Spleen (tissue), 11 donors: ENCODE measurements at regions not wholly inside any gene's neighbourhood (a gene's known extent, or its start where the extent isn't known, plus 50 kb on each side); places are given as distances from the start of the nearest gene placed in this dataset.

Experiments used
- DNase-seq: peaks from one replicate; pipeline ENCODE4 v3.0.0-alpha.2; 2020
- H3K27ac ChIP-seq, 8 donors: fragments of 200-600 bp; sonication (generic) in 7 of 8; 1 replicate in 4 of 8; 2 replicates in 4 of 8; pipeline versions ENCODE4 v1.5.0 to v1.8.0; 2016 to 2021; ENCODE audit warnings: inconsistent platforms in 4 of 8, mild to moderate bottlenecking in 4 of 8, moderate library complexity in 1 of 8
- H3K27me3 ChIP-seq, 7 donors: fragments of 200-600 bp; sonication (generic) in 6 of 7; replicated peaks in 1 of 7; 1 replicate in 4 of 7; 2 replicates in 3 of 7; pipeline versions ENCODE4 v1.5.0 to v1.8.0; 2016 to 2021; ENCODE audit warnings: inconsistent platforms in 3 of 7, mild to moderate bottlenecking in 1 of 7
- H3K36me3 ChIP-seq, 6 donors: fragments of 200-600 bp; sonication (generic) in 5 of 6; 1 replicate in 4 of 6; 2 replicates in 2 of 6; pipeline versions ENCODE4 v1.5.0 to v1.8.0; 2016 to 2021; ENCODE audit warnings: inconsistent platforms in 2 of 6
- H3K4me1 ChIP-seq, 6 donors: fragments of 200-600 bp; sonication (generic) in 5 of 6; 1 replicate in 3 of 6; 2 replicates in 3 of 6; pipeline versions ENCODE4 v1.5.0 to v1.8.0; 2016 to 2021; ENCODE audit warnings: inconsistent platforms in 3 of 6
- H3K4me3 ChIP-seq, 8 donors: fragments of 200-600 bp; sonication (generic) in 7 of 8; 1 replicate in 4 of 8; 2 replicates in 4 of 8; pipeline versions ENCODE4 v1.5.0 to v1.8.0; 2016 to 2021; ENCODE audit warnings: inconsistent platforms in 4 of 8, mild to moderate bottlenecking in 4 of 8, moderate library complexity in 2 of 8
- H3K9me3 ChIP-seq, 8 donors: fragments of 200-600 bp; sonication (generic) in 7 of 8; 1 replicate in 4 of 8; 2 replicates in 4 of 8; pipeline versions ENCODE4 v1.5.0 to v1.8.0; 2016 to 2021; ENCODE audit warnings: inconsistent platforms in 4 of 8
- POLR2A ChIP-seq, 3 donors: fragments of 450-650 bp; IDR thresholded peaks; one replicate each; pipeline ENCODE4 v1.5.1; 2017; ENCODE audit warnings: antibody characterized with exemption in 3 of 3, mild to moderate bottlenecking in 1 of 3
- POLR2AphosphoS5 ChIP-seq, 3 donors: sonication (generic); formaldehyde crosslinking; IDR thresholded peaks; one replicate each; pipeline ENCODE4 v1.5.1; 2017; ENCODE audit warnings: antibody characterized with exemption in 3 of 3
- WGBS, 5 donors: extraction: QIAGEN DNeasy Blood & Tissue Kit in 3 of 5; methylation state at CpG; one replicate each; pipeline versions ENCODE4 v1.1.5 to v1.1.7; 2013 to 2018; 5-methylcytosine and 5-hydroxymethylcytosine counted together
- intact Hi-C: fragments of 100-400 bp; cut with DNase I; formaldehyde crosslinking; loops from one replicate; pipeline ENCODE4 v1.15.0; 2023; ENCODE audit warnings: low total_unique reads
- TF ChIP-seq, protein P1 (sequence below), 11 experiments: fragments of 200-600 bp in 7 of 11; fragments of 450-650 bp in 4 of 11; sonication (generic) in 4 of 11; IDR thresholded peaks in 8 of 11; conservative IDR thresholded peaks in 3 of 11; 1 replicate in 7 of 11; 2 replicates in 4 of 11; pipeline versions ENCODE4 v1.4.0 to v1.8.0; 2016 to 2021; ENCODE audit warnings: antibody characterized with exemption in 11 of 11, inconsistent platforms in 4 of 11, mild to moderate bottlenecking in 1 of 11
- donor health status: healthy with polysubstance abuse.
- donor health status: DM: no; HTN: no; CAD: no; lungs with moderate emphysema.
- donor health status: DM: no; HTN: no; CAD: no.
- donor health status: Bipolar disorder and iron deficiency.
- donor health status: healthy.
- donor health status: DM: no; HTN: no; CAD: no.
- donor health status: DM: yes; HTN: yes; CAD: no.

GRCh38 chr14:85991156-85991555 lies 461.2 kb downstream of the FLRT2 start:
- TF ChIP-seq, protein P1, sequence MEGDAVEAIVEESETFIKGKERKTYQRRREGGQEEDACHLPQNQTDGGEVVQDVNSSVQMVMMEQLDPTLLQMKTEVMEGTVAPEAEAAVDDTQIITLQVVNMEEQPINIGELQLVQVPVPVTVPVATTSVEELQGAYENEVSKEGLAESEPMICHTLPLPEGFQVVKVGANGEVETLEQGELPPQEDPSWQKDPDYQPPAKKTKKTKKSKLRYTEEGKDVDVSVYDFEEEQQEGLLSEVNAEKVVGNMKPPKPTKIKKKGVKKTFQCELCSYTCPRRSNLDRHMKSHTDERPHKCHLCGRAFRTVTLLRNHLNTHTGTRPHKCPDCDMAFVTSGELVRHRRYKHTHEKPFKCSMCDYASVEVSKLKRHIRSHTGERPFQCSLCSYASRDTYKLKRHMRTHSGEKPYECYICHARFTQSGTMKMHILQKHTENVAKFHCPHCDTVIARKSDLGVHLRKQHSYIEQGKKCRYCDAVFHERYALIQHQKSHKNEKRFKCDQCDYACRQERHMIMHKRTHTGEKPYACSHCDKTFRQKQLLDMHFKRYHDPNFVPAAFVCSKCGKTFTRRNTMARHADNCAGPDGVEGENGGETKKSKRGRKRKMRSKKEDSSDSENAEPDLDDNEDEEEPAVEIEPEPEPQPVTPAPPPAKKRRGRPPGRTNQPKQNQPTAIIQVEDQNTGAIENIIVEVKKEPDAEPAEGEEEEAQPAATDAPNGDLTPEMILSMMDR (IDR thresholded peaks at IDR 0.05 in 8 of 11, conservative IDR thresholded peaks at IDR 0.05 in 3 of 11), result no peak
- no peak for TF ChIP-seq POLR2A (IDR thresholded peaks at IDR 0.05)
- no peak for TF ChIP-seq POLR2AphosphoS5 (IDR thresholded peaks at IDR 0.05)
- no peak overlapping the region for H3K4me3 ChIP-seq
- H3K27me3 ChIP-seq, result no peaks in the 10 kb centered on the region
- H3K27ac ChIP-seq, result no peak overlapping the region
- no peak for DNase-seq
- WGBS, 5 donors, result 76 to 88% (median 86%) methylated on average over 4 of the region's 4 CpGs
- H3K9me3 ChIP-seq, result no peaks in the 10 kb centered on the region
- H3K4me1 ChIP-seq, result no peaks in the 10 kb centered on the region
- no peaks in the 10 kb centered on the region for H3K36me3 ChIP-seq
- intact Hi-C loops, result no loop called here

GRCh38 chr14:85987907-85988306 lies 458.0 kb downstream of the FLRT2 start:
- Histone ChIP-seq H3K27ac (no peak overlapping the region), H3K36me3 (peaks cover 0 to 7% (median 0%) of the 10 kb centered on the region in 6 donors), H3K9me3 (no peaks in the 10 kb centered on the region), H3K4me1 (no peaks in the 10 kb centered on the region), H3K27me3 (no peaks in the 10 kb centered on the region), H3K4me3 (no peak overlapping the region)
- 74 to 84% (median 76%) methylated on average over 5 of the region's 5 CpGs for WGBS, 5 donors
- intact Hi-C loops, result no loop called here
- DNase-seq, result no peak
- TF ChIP-seq POLR2A (IDR thresholded peaks at IDR 0.05) (no peak), POLR2AphosphoS5 (IDR thresholded peaks at IDR 0.05) (no peak)
- TF ChIP-seq, protein P1 (IDR thresholded peaks at IDR 0.05 in 8 of 11, conservative IDR thresholded peaks at IDR 0.05 in 3 of 11), result no peak

GRCh38 chr14:85987292-85987691 lies 457.3 kb downstream of the FLRT2 start:
- Histone ChIP-seq H3K36me3 (peaks cover 0 to 12% (median 0%) of the 10 kb centered on the region in 6 donors), H3K27ac (no peak overlapping the region), H3K4me1 (no peaks in the 10 kb centered on the region), H3K9me3 (no peaks in the 10 kb centered on the region), H3K4me3 (no peak overlapping the region), H3K27me3 (no peaks in the 10 kb centered on the region)
- WGBS, 5 donors, result 68 to 92% (median 88%) methylated on average over 1 of the region's 1 CpG
- no peak for TF ChIP-seq POLR2AphosphoS5 (IDR thresholded peaks at IDR 0.05)
- TF ChIP-seq POLR2A (IDR thresholded peaks at IDR 0.05), result no peak
- TF ChIP-seq, protein P1 (IDR thresholded peaks at IDR 0.05 in 8 of 11, conservative IDR thresholded peaks at IDR 0.05 in 3 of 11), result no peak
- DNase-seq, result no peak
- intact Hi-C loops, result no loop called here

GRCh38 chr14:85978582-85979250 lies 448.8 kb downstream of the FLRT2 start:
- no peak overlapping the region for H3K27ac ChIP-seq
- no peak for DNase-seq
- H3K27me3 ChIP-seq, result no peaks in the 10 kb centered on the region
- H3K4me3 ChIP-seq, result no peak overlapping the region
- H3K9me3 ChIP-seq, result peaks cover 0 to 16% (median 13%) of the 10 kb centered on the region in 8 donors
- no peaks in the 10 kb centered on the region for H3K4me1 ChIP-seq
- WGBS, 5 donors, result 87 to 90% (median 89%) methylated on average over 1 of the region's 1 CpG
- TF ChIP-seq POLR2A (IDR thresholded peaks at IDR 0.05), result no peak
- TF ChIP-seq POLR2AphosphoS5 (IDR thresholded peaks at IDR 0.05), result no peak
- TF ChIP-seq, protein P1 (IDR thresholded peaks at IDR 0.05 in 8 of 11, conservative IDR thresholded peaks at IDR 0.05 in 3 of 11), result no peak
- intact Hi-C loops, result no loop called here
- peaks cover 0 to 20% (median 0%) of the 10 kb centered on the region in 6 donors for H3K36me3 ChIP-seq
